Trophoblast cell (in vitro differentiated cells and primary cell): ENCODE measurements at regions not wholly inside any gene's neighbourhood (a gene's known extent, or its start where the extent isn't known, plus 50 kb on each side); places are given as distances from the start of the nearest gene placed in this dataset.
"Not testable (repeated sequence)": the region's sequence is repeated elsewhere in the genome, so short reads cannot be mapped to it uniquely, and the experiment has no call there.

Source experiments
- DNase-seq, 2 donors: peaks; one replicate each; pipeline ENCODE4 v3.0.0-alpha.2; 2016
- H2AFZ ChIP-seq: 2 replicates; pipeline ENCODE4 v1.6.1; 2013; ENCODE audit warnings: low read length, moderate library complexity, mild to moderate bottlenecking; ENCODE audit not compliant: insufficient read depth, poor library complexity
- H2AK5ac ChIP-seq: 2 replicates; pipeline ENCODE4 v1.6.1; 2013; ENCODE audit warnings: mild to moderate bottlenecking, low read length
- H2BK120ac ChIP-seq: 2 replicates; pipeline ENCODE4 v1.6.1; 2013; ENCODE audit warnings: low read length, mild to moderate bottlenecking, moderate library complexity; ENCODE audit not compliant: insufficient read depth, poor library complexity
- H2BK12ac ChIP-seq: 2 replicates; pipeline ENCODE4 v1.6.1; 2013; ENCODE audit warnings: mild to moderate bottlenecking, low read length, moderate library complexity
- H2BK5ac ChIP-seq: 2 replicates; pipeline ENCODE4 v1.6.1; 2013; ENCODE audit warnings: low read length, low read depth, moderate library complexity, mild to moderate bottlenecking; ENCODE audit not compliant: poor library complexity
- H3K14ac ChIP-seq: 2 replicates; pipeline ENCODE4 v1.6.1; 2013; ENCODE audit warnings: mild to moderate bottlenecking, low read length
- H3K18ac ChIP-seq: 2 replicates; pipeline ENCODE4 v1.6.1; 2013; ENCODE audit warnings: mild to moderate bottlenecking, low read length
- H3K23ac ChIP-seq: 2 replicates; pipeline ENCODE4 v1.6.1; 2013; ENCODE audit warnings: low read length
- H3K27ac ChIP-seq: 2 replicates; pipeline ENCODE4 v1.5.1; 2013; ENCODE audit warnings: low read depth, mild to moderate bottlenecking, inconsistent platforms, low read length, moderate library complexity
- H3K27me3 ChIP-seq: 2 replicates; pipeline ENCODE4 v1.6.1; 2013; ENCODE audit warnings: inconsistent platforms, mild to moderate bottlenecking, low read length, moderate library complexity; ENCODE audit not compliant: insufficient read depth
- H3K36me3 ChIP-seq, 2 experiments: 1 replicate in 1 of 2; 2 replicates in 1 of 2; pipeline ENCODE4 v1.6.1; 2013; ENCODE audit warnings: low read length in 2 of 2, mild to moderate bottlenecking in 2 of 2, moderate library complexity in 1 of 2; ENCODE audit not compliant: insufficient read depth in 2 of 2, control insufficient read depth in 1 of 2
- H3K4ac ChIP-seq: 2 replicates; pipeline ENCODE4 v1.6.1; 2013; ENCODE audit warnings: low read depth, mild to moderate bottlenecking, low read length, moderate library complexity
- H3K4me1 ChIP-seq, 2 experiments: 1 replicate in 1 of 2; 2 replicates in 1 of 2; pipeline ENCODE4 v1.6.1; 2013; ENCODE audit warnings: low read length in 2 of 2, mild to moderate bottlenecking in 2 of 2, moderate library complexity in 1 of 2; ENCODE audit not compliant: insufficient read depth in 2 of 2, control insufficient read depth in 1 of 2
- H3K4me2 ChIP-seq: 2 replicates; pipeline ENCODE4 v1.6.1; 2013; ENCODE audit warnings: inconsistent platforms, mild to moderate bottlenecking, low read length, moderate library complexity
- H3K4me3 ChIP-seq: 2 replicates; pipeline ENCODE4 v1.5.1; 2013; ENCODE audit warnings: mild to moderate bottlenecking, low read depth, low read length, inconsistent platforms
- H3K79me1 ChIP-seq: one replicate; pipeline ENCODE4 v1.6.1; 2013; ENCODE audit warnings: low read length
- H3K79me2 ChIP-seq: 2 replicates; pipeline ENCODE4 v1.6.1; 2013; ENCODE audit warnings: low read length, mild to moderate bottlenecking; ENCODE audit not compliant: control insufficient read depth, insufficient read depth, poor library complexity
- H3K9ac ChIP-seq: 2 replicates; pipeline ENCODE4 v1.6.1; 2013; ENCODE audit warnings: mild to moderate bottlenecking, low read length
- H3K9me3 ChIP-seq: 2 replicates; pipeline ENCODE4 v1.6.1; 2013; ENCODE audit warnings: low read depth, mild to moderate bottlenecking, control low read depth, inconsistent platforms, low read length; ENCODE audit not compliant: insufficient read depth
- H4K12ac ChIP-seq: 2 replicates; pipeline ENCODE4 v1.6.1; 2013; ENCODE audit warnings: low read depth, mild to moderate bottlenecking, low read length, moderate library complexity
- H4K8ac ChIP-seq: 2 replicates; pipeline ENCODE4 v1.6.1; 2013; ENCODE audit warnings: low read depth, mild to moderate bottlenecking, low read length, moderate library complexity
- H4K91ac ChIP-seq: one replicate; pipeline ENCODE4 v1.6.1; 2013; ENCODE audit warnings: low read depth, mild to moderate bottlenecking, low read length, moderate library complexity
- WGBS: extraction: QIAGEN DNeasy Blood & Tissue Kit; methylation state at CpG from one replicate; pipeline ENCODE4 v1.1.7; 2013; ENCODE audit warnings: missing lambda C conversion rate; ENCODE audit not compliant: insufficient read length, insufficient coverage; ENCODE audit errors: extremely low coverage; 5-methylcytosine and 5-hydroxymethylcytosine counted together

DNA sequence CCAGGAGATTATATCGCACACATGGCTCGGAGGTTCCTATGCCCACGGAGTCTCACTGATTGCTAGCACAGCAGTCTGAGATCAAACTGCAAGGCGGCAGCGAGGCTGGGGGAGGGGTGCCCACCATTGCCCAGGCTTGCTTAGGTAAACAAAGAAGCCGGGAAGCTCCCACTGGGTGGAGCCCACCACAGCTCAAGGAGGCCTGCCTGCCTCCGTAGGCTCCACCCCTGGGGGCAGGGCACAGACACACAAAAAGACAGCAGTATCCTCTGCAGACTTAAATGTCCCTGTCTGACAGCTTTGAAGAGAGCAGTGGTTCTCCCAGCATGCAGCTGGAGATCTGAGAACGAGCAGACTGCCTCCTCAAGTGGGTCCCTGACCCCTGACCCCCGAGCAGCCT, 112.0 kb upstream of the NDST3 start:
- H4K12ac ChIP-seq, H2BK12ac ChIP-seq: not testable (repeated sequence)

DNA sequence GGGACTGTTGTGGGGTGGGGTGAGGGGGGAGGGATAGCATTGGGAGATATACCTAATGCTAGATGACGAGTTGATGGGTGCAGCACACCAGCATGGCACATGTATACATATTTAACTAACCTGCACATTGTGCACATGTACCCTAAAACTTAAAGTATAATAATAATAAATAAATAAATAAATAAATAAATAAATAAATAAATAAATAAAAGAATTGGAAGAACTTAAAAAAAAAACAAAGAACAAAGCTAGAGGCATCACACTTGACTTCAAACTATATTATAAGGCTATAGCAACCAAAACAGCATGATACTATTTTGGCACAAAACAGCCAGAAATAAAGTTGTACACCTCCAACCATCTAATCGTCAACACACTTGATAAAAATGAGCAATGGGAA, 106.5 kb upstream of the NDST3 start:
- H3K4ac ChIP-seq, H2AK5ac ChIP-seq, H3K79me2 ChIP-seq, H3K4me3 ChIP-seq, H2AFZ ChIP-seq, H3K9me3 ChIP-seq, H2BK120ac ChIP-seq, H3K9ac ChIP-seq, H3K36me3 ChIP-seq, H3K18ac ChIP-seq, H4K8ac ChIP-seq, H3K27me3 ChIP-seq, H3K4me2 ChIP-seq, H3K79me1 ChIP-seq, H3K14ac ChIP-seq, H2BK12ac ChIP-seq, H2BK5ac ChIP-seq, H4K12ac ChIP-seq, H3K4me1 ChIP-seq, H3K23ac ChIP-seq, H3K27ac ChIP-seq, H4K91ac ChIP-seq, DNase-seq: not testable (repeated sequence)
- no CpG with 5 or more reads among the region's 2 CpGs for WGBS

More for the DNA sequence above, 112.0 kb upstream of the NDST3 start:
- not testable (repeated sequence) for H3K79me2 ChIP-seq, H4K8ac ChIP-seq, H3K23ac ChIP-seq, DNase-seq, H3K27me3 ChIP-seq, H3K79me1 ChIP-seq, H3K9ac ChIP-seq, H2BK5ac ChIP-seq, H2AK5ac ChIP-seq, H3K4me3 ChIP-seq, H3K4me1 ChIP-seq, H3K18ac ChIP-seq, H3K4me2 ChIP-seq, H4K91ac ChIP-seq, H3K14ac ChIP-seq, H2AFZ ChIP-seq, H3K36me3 ChIP-seq, H3K9me3 ChIP-seq, H2BK120ac ChIP-seq, H3K27ac ChIP-seq, H3K4ac ChIP-seq
- WGBS = no CpG with 5 or more reads among the region's 9 CpGs

DNA sequence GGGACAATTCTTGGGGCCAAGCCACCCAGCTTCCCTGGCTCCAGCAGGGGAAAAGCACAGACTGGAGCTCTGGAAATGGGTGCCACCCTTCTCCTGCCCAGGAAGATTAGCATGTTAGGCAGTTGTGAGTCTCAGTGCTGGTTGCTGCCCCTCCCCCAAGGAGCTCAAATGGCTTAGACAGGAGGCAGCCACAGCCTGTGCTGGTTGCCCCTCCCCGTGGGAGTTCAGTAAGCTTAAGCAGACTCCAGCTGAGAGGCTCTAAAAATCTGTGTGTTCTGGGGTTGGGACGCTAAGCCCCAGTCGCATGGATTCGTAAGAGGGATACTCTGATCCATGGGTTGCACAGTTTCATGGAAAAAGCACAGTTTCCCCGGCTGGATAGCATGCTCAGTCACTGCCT, 92.7 kb upstream of the NDST3 start:
- Histone ChIP-seq H3K18ac (no peak overlapping the region), H4K8ac (no peak overlapping the region), H4K12ac (no peak overlapping the region), H2BK120ac (no peak overlapping the region), H3K4me2 (no peak overlapping the region), H2BK5ac (no peak overlapping the region), H3K9ac (no peak overlapping the region), H3K4me1 (peaks cover 0 to 3% of the 10 kb centered on the region in 2 experiments), H3K27ac (no peak overlapping the region), H3K79me1 (no peaks in the 10 kb centered on the region), H3K27me3 (no peaks in the 10 kb centered on the region), H2AK5ac (no peak overlapping the region), H2AFZ (no peak overlapping the region), H3K9me3 (no peaks in the 10 kb centered on the region), H3K36me3 (no peaks in the 10 kb centered on the region), H3K4me3 (no peak overlapping the region), H2BK12ac (no peak overlapping the region), H3K4ac (no peak overlapping the region), H3K14ac (no peak overlapping the region), H4K91ac (no peak overlapping the region), H3K23ac (no peak overlapping the region), H3K79me2 (no peaks in the 10 kb centered on the region)
- DNase-seq = no peak
- WGBS = no CpG with 5 or more reads among the region's 5 CpGs

DNA sequence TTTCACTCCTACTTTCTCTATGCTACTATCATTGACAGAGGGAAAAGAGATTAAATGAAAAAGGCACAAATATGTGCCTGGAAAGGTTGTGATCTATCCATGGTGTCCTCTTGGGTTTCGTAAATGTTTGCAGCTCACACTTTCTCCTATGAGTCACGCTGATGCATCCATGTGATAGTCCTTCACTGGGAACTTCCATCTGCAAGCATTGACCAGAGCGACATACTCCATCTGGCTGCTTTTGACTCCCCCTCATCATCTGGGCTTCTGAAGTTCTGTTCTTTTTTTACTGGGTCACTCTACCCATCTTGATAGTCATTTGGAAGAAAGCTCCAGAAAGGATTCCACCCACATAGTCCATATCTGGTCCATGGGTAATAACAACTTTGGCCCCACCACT, 84.7 kb upstream of the NDST3 start:
- H4K12ac ChIP-seq = no peak overlapping the region
- no peak overlapping the region for H2AFZ ChIP-seq
- no peak overlapping the region for H3K27ac ChIP-seq
- no peak overlapping the region for H2AK5ac ChIP-seq
- H3K9me3 ChIP-seq = no peaks in the 10 kb centered on the region
- H2BK12ac ChIP-seq = no peak overlapping the region
- H3K4me2 ChIP-seq = no peak overlapping the region
- H3K27me3 ChIP-seq = no peaks in the 10 kb centered on the region
- no peak overlapping the region for H3K4ac ChIP-seq
- H3K4me3 ChIP-seq = no peak overlapping the region
- H3K18ac ChIP-seq = no peak overlapping the region
- no peak overlapping the region for H2BK120ac ChIP-seq
- no peaks in the 10 kb centered on the region for H3K79me1 ChIP-seq
- no peak overlapping the region for H4K8ac ChIP-seq
- no peaks in the 10 kb centered on the region for H3K79me2 ChIP-seq
- H3K23ac ChIP-seq = no peak overlapping the region
- H2BK5ac ChIP-seq = no peak overlapping the region
- DNase-seq = no peak
- no peak overlapping the region for H3K14ac ChIP-seq
- H3K4me1 ChIP-seq = no peaks in the 10 kb centered on the region
- no CpG with 5 or more reads among the region's 3 CpGs for WGBS
- H4K91ac ChIP-seq = no peak overlapping the region
- no peaks in the 10 kb centered on the region for H3K36me3 ChIP-seq
- H3K9ac ChIP-seq = no peak overlapping the region

DNA sequence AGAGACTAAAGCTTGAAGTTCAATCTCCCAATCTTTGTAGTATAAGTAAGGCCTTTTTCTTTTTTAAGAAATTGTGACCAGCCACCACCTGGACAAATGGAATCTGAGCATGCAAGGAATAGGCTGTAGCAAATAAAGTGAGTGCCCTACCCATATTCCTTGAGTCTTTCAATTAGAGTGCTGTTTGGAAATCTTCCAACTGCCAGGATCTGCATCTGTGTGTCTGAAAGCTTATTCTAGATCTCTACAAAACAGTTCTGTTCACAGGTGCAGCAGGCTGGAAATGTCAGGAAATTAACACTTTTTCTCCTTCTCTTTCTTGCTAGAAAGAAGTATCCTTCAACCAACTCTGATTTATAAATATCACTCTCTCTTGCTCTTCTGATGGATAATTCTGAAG, 76.7 kb upstream of the NDST3 start:
- Histone ChIP-seq H4K8ac (no peak overlapping the region), H3K4me1 (no peaks in the 10 kb centered on the region), H4K91ac (no peak overlapping the region)

More for the DNA sequence above, 76.7 kb upstream of the NDST3 start:
- no peak overlapping the region for H3K4me3 ChIP-seq
- no peak overlapping the region for H3K4me2 ChIP-seq
- no peak overlapping the region for H2BK5ac ChIP-seq
- no peak overlapping the region for H2AFZ ChIP-seq
- H2BK12ac ChIP-seq = no peak overlapping the region
- no peak overlapping the region for H3K23ac ChIP-seq
- H3K79me1 ChIP-seq = no peaks in the 10 kb centered on the region
- no peaks in the 10 kb centered on the region for H3K27me3 ChIP-seq
- no peak overlapping the region for H3K4ac ChIP-seq
- no peak overlapping the region for H3K27ac ChIP-seq
- H3K9ac ChIP-seq = no peak overlapping the region
- H3K9me3 ChIP-seq = no peaks in the 10 kb centered on the region
- H2BK120ac ChIP-seq = no peak overlapping the region
- H4K12ac ChIP-seq = no peak overlapping the region
- H3K36me3 ChIP-seq = no peaks in the 10 kb centered on the region
- no peak overlapping the region for H2AK5ac ChIP-seq
- H3K18ac ChIP-seq = no peak overlapping the region
- no peak for DNase-seq
- H3K79me2 ChIP-seq = no peaks in the 10 kb centered on the region
- no peak overlapping the region for H3K14ac ChIP-seq
